Neural cell (in vitro differentiated cells): ENCODE measurements at regions not wholly inside any gene's neighbourhood (a gene's known extent, or its start where the extent isn't known, plus 50 kb on each side); places are given as distances from the start of the nearest gene placed in this dataset.

ENCODE experiments used
- H2AFZ ChIP-seq: fragments of 200-600, 300-800 bp; sonication (generic), shearing (Covaris generic); 2 replicates; pipeline ENCODE4 v1.6.0; 2014; ENCODE audit warnings: low read depth, mild to moderate bottlenecking, antibody characterized with exemption, low read length, moderate library complexity
- H3F3A ChIP-seq: fragments of 200-600 bp; shearing (Covaris generic); 2 replicates; pipeline ENCODE4 v1.6.1; 2016; ENCODE audit warnings: mild to moderate bottlenecking, moderate library complexity, mixed read lengths, antibody characterized with exemption, low read length; ENCODE audit not compliant: insufficient read depth, poor library complexity, severe bottlenecking
- H3K27ac ChIP-seq: fragments of 200-600, 300-800 bp; sonication (generic), shearing (Covaris generic); 2 replicates; pipeline ENCODE4 v1.5.1; 2014; ENCODE audit warnings: mild to moderate bottlenecking, low read length, moderate library complexity
- H3K27me3 ChIP-seq: fragments of 300-800, 200-600 bp; sonication (generic), shearing (Covaris generic); 2 replicates; pipeline ENCODE4 v1.6.0; 2014; ENCODE audit warnings: mild to moderate bottlenecking, low read depth, low read length, moderate library complexity; ENCODE audit not compliant: insufficient read depth
- H3K36me3 ChIP-seq: fragments of 300-800, 200-600 bp; sonication (generic), shearing (Covaris generic); 2 replicates; pipeline ENCODE4 v1.5.1; 2014; ENCODE audit warnings: mild to moderate bottlenecking, antibody characterized with exemption, low read length, moderate library complexity; ENCODE audit not compliant: insufficient read depth
- H3K4me2 ChIP-seq: fragments of 300-800, 200-600 bp; sonication (generic), shearing (Covaris generic); 2 replicates; pipeline ENCODE4 v1.6.0; 2014; ENCODE audit warnings: mild to moderate bottlenecking, low read length
- H3K4me3 ChIP-seq: fragments of 300-800, 200-600 bp; sonication (generic), shearing (Covaris generic); 2 replicates; pipeline ENCODE4 v1.5.1; 2014; ENCODE audit warnings: mild to moderate bottlenecking, low read length, moderate library complexity
- H3K79me2 ChIP-seq: fragments of 200-600 bp; shearing (Covaris generic); replicated peaks from 2 replicates; pipeline ENCODE4 v1.6.0; 2014; ENCODE audit warnings: mild to moderate bottlenecking, low read length, moderate library complexity; ENCODE audit not compliant: insufficient read depth
- H3K9ac ChIP-seq: fragments of 300-800, 200-600 bp; sonication (generic), shearing (Covaris generic); 2 replicates; pipeline ENCODE4 v1.6.1; 2016; ENCODE audit warnings: mild to moderate bottlenecking, low read length, mixed read lengths
- H3K9me2 ChIP-seq: fragments of 200-600 bp; shearing (Covaris generic); 2 replicates; pipeline ENCODE4 v1.6.1; 2016; ENCODE audit warnings: mild to moderate bottlenecking, low read length, mixed read lengths; ENCODE audit not compliant: insufficient read depth
- H3K9me3 ChIP-seq: fragments of 200-600, 300-800 bp; sonication (generic), shearing (Covaris generic); 2 replicates; pipeline ENCODE4 v1.6.1; 2016; ENCODE audit warnings: mild to moderate bottlenecking, mixed run types, low read length, moderate library complexity, mixed read lengths
- H4K20me1 ChIP-seq: fragments of 200-600 bp; shearing (Covaris generic); 2 replicates; pipeline ENCODE4 v1.6.1; 2016; ENCODE audit warnings: mild to moderate bottlenecking, mixed run types; ENCODE audit not compliant: insufficient read depth
- CTCF ChIP-seq: fragments of 450-650 bp; IDR thresholded peaks from 2 replicates; pipeline ENCODE4 v1.5.1; 2014; ENCODE audit warnings: antibody characterized with exemption, mild to moderate bottlenecking, moderate library complexity; ENCODE audit not compliant: poor library complexity, severe bottlenecking
- EP300 ChIP-seq: fragments of 450-650 bp; conservative IDR thresholded peaks from 2 replicates; pipeline ENCODE4 v1.6.1; 2014; ENCODE audit warnings: antibody characterized with exemption, mild to moderate bottlenecking, moderate library complexity; ENCODE audit not compliant: poor library complexity, severe bottlenecking
- EZH2 ChIP-seq: fragments of 200-600, 300-800 bp; shearing (Covaris generic), sonication (generic); IDR thresholded peaks from 2 replicates; pipeline ENCODE4 v1.6.1; 2014; ENCODE audit warnings: antibody characterized with exemption, low read length, borderline replicate concordance, mild to moderate bottlenecking; ENCODE audit not compliant: insufficient read depth, poor library complexity, severe bottlenecking
- MXI1 ChIP-seq: fragments of 450-650 bp; conservative IDR thresholded peaks from 2 replicates; pipeline ENCODE4 v1.6.1; 2014; ENCODE audit warnings: antibody characterized with exemption, mild to moderate bottlenecking; ENCODE audit not compliant: poor library complexity, severe bottlenecking
- REST ChIP-seq: IDR thresholded peaks from 2 replicates; pipeline ENCODE4 v1.6.1; 2012; ENCODE audit warnings: borderline replicate concordance
- TAF1 ChIP-seq: IDR thresholded peaks from 2 replicates; pipeline ENCODE4 v1.6.1; 2012; ENCODE audit warnings: low read depth

- no peaks in the 10 kb centered on the region for H3K9me2 ChIP-seq
- H3K36me3 ChIP-seq = no peaks in the 10 kb centered on the region
- H3F3A ChIP-seq = no peaks in the 10 kb centered on the region
- no peaks in the 10 kb centered on the region for H3K79me2 ChIP-seq
- no peak overlapping the region for H3K27ac ChIP-seq
- H3K27me3 ChIP-seq = no peaks in the 10 kb centered on the region
- no peak overlapping the region for H3K4me3 ChIP-seq
- no peak overlapping the region for H3K9ac ChIP-seq
- no peak overlapping the region for H2AFZ ChIP-seq
- H3K4me2 ChIP-seq = no peak overlapping the region
- no peaks in the 10 kb centered on the region for H4K20me1 ChIP-seq
- TF ChIP-seq REST (no peak), CTCF (no peak), EP300 (no peak)
- H3K9me3 ChIP-seq = no peaks in the 10 kb centered on the region
Observed at GRCh38 chr2:147204102-147204501, 640.7 kb upstream of the ACVR2A start.

GRCh38 chr2:147198651-147199171, 646.1 kb upstream of the ACVR2A start:
- no peaks in the 10 kb centered on the region for H3K36me3 ChIP-seq
- H3K9ac ChIP-seq = no peak overlapping the region
- no peak overlapping the region for H3K27ac ChIP-seq
- no peak overlapping the region for H3K4me2 ChIP-seq
- H3F3A ChIP-seq = no peaks in the 10 kb centered on the region
- no peaks in the 10 kb centered on the region for H4K20me1 ChIP-seq
- no peaks in the 10 kb centered on the region for H3K79me2 ChIP-seq
- no peaks in the 10 kb centered on the region for H3K9me2 ChIP-seq
- H2AFZ ChIP-seq = no peak overlapping the region
- H3K9me3 ChIP-seq = no peaks in the 10 kb centered on the region
- H3K27me3 ChIP-seq = no peaks in the 10 kb centered on the region
- TF ChIP-seq EZH2 = no peak
- TF ChIP-seq TAF1 = no peak
- no peak for TF ChIP-seq MXI1
- TF ChIP-seq CTCF = no peak
- H3K4me3 ChIP-seq = no peak overlapping the region
